ENCODE measurements at regions not wholly inside any gene's neighbourhood (a gene's known extent, or its start where the extent isn't known, plus 50 kb on each side); places are given as distances from the start of the nearest gene placed in this dataset.

- no peaks in the 10 kb centered on the region for H3K4me1 Mint-ChIP-seq
- H3K4me3 Mint-ChIP-seq: no peak overlapping the region
- H3K27ac Mint-ChIP-seq: no peak overlapping the region
- peaks cover 3% of the 10 kb centered on the region for H3K36me3 Mint-ChIP-seq
- DNase-seq: no peak
- H3K9me3 Mint-ChIP-seq: peaks cover 29% of the 10 kb centered on the region
- peaks cover 15% of the 10 kb centered on the region for H3K27me3 Mint-ChIP-seq
Measured at GRCh38 chr5:171569065-171569712, 149.7 kb downstream of the FGF18 start.

GRCh38 chr5:171570244-171570825 lies 150.9 kb downstream of the FGF18 start:
- H3K27me3 Mint-ChIP-seq: peaks cover 15% of the 10 kb centered on the region
- no peak for DNase-seq
- H3K36me3 Mint-ChIP-seq: peaks cover 3% of the 10 kb centered on the region
- H3K27ac Mint-ChIP-seq: no peak overlapping the region
- peaks cover 29% of the 10 kb centered on the region for H3K9me3 Mint-ChIP-seq
- no peaks in the 10 kb centered on the region for H3K4me1 Mint-ChIP-seq
- no peak overlapping the region for H3K4me3 Mint-ChIP-seq

- Mint-ChIP-seq H3K27me3 (peaks cover 18% of the 10 kb centered on the region), H3K9me3 (peaks cover 32% of the 10 kb centered on the region), H3K4me3 (no peak overlapping the region), H3K36me3 (peaks cover 3% of the 10 kb centered on the region), H3K27ac (no peak overlapping the region), H3K4me1 (no peaks in the 10 kb centered on the region)
- no peak for DNase-seq
Measured at GRCh38 chr5:171571663-171572062, 152.2 kb downstream of the FGF18 start.

- peaks cover 13% of the 10 kb centered on the region for H3K27me3 Mint-ChIP-seq
- no peak overlapping the region for H3K4me3 Mint-ChIP-seq
- no peaks in the 10 kb centered on the region for H3K4me1 Mint-ChIP-seq
- no peak for DNase-seq
- peaks cover 24% of the 10 kb centered on the region for H3K9me3 Mint-ChIP-seq
- peaks cover 3% of the 10 kb centered on the region for H3K36me3 Mint-ChIP-seq
- H3K27ac Mint-ChIP-seq: no peak overlapping the region
Measured at GRCh38 chr5:171573021-171573420, 153.6 kb downstream of the FGF18 start.

GRCh38 chr5:171573451-171574225 lies 154.2 kb downstream of the FGF18 start:
- no peak for DNase-seq
- Mint-ChIP-seq H3K27me3 (peaks cover 11% of the 10 kb centered on the region), H3K9me3 (peaks cover 19% of the 10 kb centered on the region), H3K4me1 (no peaks in the 10 kb centered on the region), H3K36me3 (peaks cover 2% of the 10 kb centered on the region), H3K4me3 (no peak overlapping the region), H3K27ac (no peak overlapping the region)

GRCh38 chr5:171574376-171574775 lies 154.9 kb downstream of the FGF18 start:
- no peaks in the 10 kb centered on the region for H3K4me1 Mint-ChIP-seq
- no peak overlapping the region for H3K4me3 Mint-ChIP-seq
- H3K27me3 Mint-ChIP-seq: peaks cover 10% of the 10 kb centered on the region
- no peak for DNase-seq
- H3K36me3 Mint-ChIP-seq: no peaks in the 10 kb centered on the region
- H3K9me3 Mint-ChIP-seq: peaks cover 14% of the 10 kb centered on the region
- H3K27ac Mint-ChIP-seq: no peak overlapping the region

GRCh38 chr5:171575386-171575785 lies 155.9 kb downstream of the FGF18 start:
- Mint-ChIP-seq H3K4me3 (no peak overlapping the region), H3K27me3 (peaks cover 7% of the 10 kb centered on the region), H3K36me3 (no peaks in the 10 kb centered on the region), H3K9me3 (peaks cover 6% of the 10 kb centered on the region), H3K27ac (no peak overlapping the region), H3K4me1 (no peaks in the 10 kb centered on the region)
- no peak for DNase-seq

- Mint-ChIP-seq H3K27me3 (peaks cover 7% of the 10 kb centered on the region), H3K9me3 (peaks cover 6% of the 10 kb centered on the region), H3K27ac (no peak overlapping the region)
Measured at GRCh38 chr5:171575808-171576207, 156.4 kb downstream of the FGF18 start.

GRCh38 chr5:171577042-171577758 lies 157.8 kb downstream of the FGF18 start:
- Mint-ChIP-seq H3K4me3 (no peak overlapping the region), H3K27ac (no peak overlapping the region), H3K36me3 (no peaks in the 10 kb centered on the region), H3K9me3 (peaks cover 3% of the 10 kb centered on the region), H3K27me3 (peaks cover 7% of the 10 kb centered on the region), H3K4me1 (no peaks in the 10 kb centered on the region)
- no peak for DNase-seq

More at GRCh38 chr5:171575808-171576207, 156.4 kb downstream of the FGF18 start:
- Mint-ChIP-seq H3K4me1 (no peaks in the 10 kb centered on the region), H3K36me3 (no peaks in the 10 kb centered on the region), H3K4me3 (no peak overlapping the region)
- DNase-seq: no peak

GRCh38 chr5:171578049-171578828 lies 158.8 kb downstream of the FGF18 start:
- Mint-ChIP-seq H3K4me1 (no peaks in the 10 kb centered on the region), H3K27ac (no peak overlapping the region), H3K27me3 (peaks cover 7% of the 10 kb centered on the region), H3K9me3 (peaks cover 3% of the 10 kb centered on the region), H3K4me3 (no peak overlapping the region), H3K36me3 (no peaks in the 10 kb centered on the region)
- DNase-seq: no peak

- Mint-ChIP-seq H3K4me1 (no peaks in the 10 kb centered on the region), H3K36me3 (no peaks in the 10 kb centered on the region), H3K4me3 (no peak overlapping the region), H3K27me3 (peaks cover 7% of the 10 kb centered on the region), H3K9me3 (peaks cover 3% of the 10 kb centered on the region), H3K27ac (no peak overlapping the region)
- DNase-seq: no peak
Measured at GRCh38 chr5:171578829-171579491, 159.5 kb downstream of the FGF18 start.

GRCh38 chr5:171579976-171580411 lies 160.5 kb downstream of the FGF18 start:
- H3K27ac Mint-ChIP-seq: no peak overlapping the region
- H3K4me1 Mint-ChIP-seq: no peaks in the 10 kb centered on the region
- peaks cover 3% of the 10 kb centered on the region for H3K9me3 Mint-ChIP-seq
- no peaks in the 10 kb centered on the region for H3K36me3 Mint-ChIP-seq
- H3K4me3 Mint-ChIP-seq: no peak overlapping the region
- DNase-seq: no peak
- peaks cover 7% of the 10 kb centered on the region for H3K27me3 Mint-ChIP-seq

- H3K4me3 Mint-ChIP-seq: no peak overlapping the region
- peaks cover 3% of the 10 kb centered on the region for H3K9me3 Mint-ChIP-seq
- H3K27ac Mint-ChIP-seq: no peak overlapping the region
- H3K27me3 Mint-ChIP-seq: peaks cover 7% of the 10 kb centered on the region
- no peaks in the 10 kb centered on the region for H3K4me1 Mint-ChIP-seq
- no peaks in the 10 kb centered on the region for H3K36me3 Mint-ChIP-seq
- DNase-seq: no peak
Measured at GRCh38 chr5:171580502-171581265, 161.2 kb downstream of the FGF18 start.
